Large intestine (tissue), 3 donors: ENCODE measurements at regions not wholly inside any gene's neighbourhood (a gene's known extent, or its start where the extent isn't known, plus 50 kb on each side); places are given as distances from the start of the nearest gene placed in this dataset.

Experiments
- DNase-seq, 2 donors: peaks; one replicate each; pipeline versions ENCODE4 v3.0.0 to v3.0.0-alpha.2; 2013
- H3K27ac ChIP-seq: one replicate; pipeline ENCODE4 v1.5.1; 2013; ENCODE audit warnings: low read length
- H3K27me3 ChIP-seq: 2 replicates; pipeline ENCODE4 v1.6.1; 2013; ENCODE audit warnings: low read length; ENCODE audit not compliant: control insufficient read depth, insufficient read depth
- H3K36me3 ChIP-seq: 2 replicates; pipeline ENCODE4 v1.6.1; 2013; ENCODE audit warnings: low read length; ENCODE audit not compliant: control insufficient read depth, insufficient read depth
- H3K4me1 ChIP-seq: one replicate; pipeline ENCODE4 v1.6.1; 2013; ENCODE audit warnings: low read length; ENCODE audit not compliant: control insufficient read depth, insufficient read depth
- H3K4me3 ChIP-seq: one replicate; pipeline ENCODE4 v1.5.1; 2013; ENCODE audit warnings: low read length
- H3K9me3 ChIP-seq: one replicate; pipeline ENCODE4 v1.6.1; 2013; ENCODE audit warnings: mild to moderate bottlenecking, low read depth, low read length, moderate library complexity; ENCODE audit not compliant: control insufficient read depth
- WGBS: methylation state at CpG from one replicate; pipeline ENCODE4 v1.1.5; 2013; ENCODE audit warnings: low lambda C conversion rate; ENCODE audit not compliant: insufficient coverage; 5-methylcytosine and 5-hydroxymethylcytosine counted together

DNA sequence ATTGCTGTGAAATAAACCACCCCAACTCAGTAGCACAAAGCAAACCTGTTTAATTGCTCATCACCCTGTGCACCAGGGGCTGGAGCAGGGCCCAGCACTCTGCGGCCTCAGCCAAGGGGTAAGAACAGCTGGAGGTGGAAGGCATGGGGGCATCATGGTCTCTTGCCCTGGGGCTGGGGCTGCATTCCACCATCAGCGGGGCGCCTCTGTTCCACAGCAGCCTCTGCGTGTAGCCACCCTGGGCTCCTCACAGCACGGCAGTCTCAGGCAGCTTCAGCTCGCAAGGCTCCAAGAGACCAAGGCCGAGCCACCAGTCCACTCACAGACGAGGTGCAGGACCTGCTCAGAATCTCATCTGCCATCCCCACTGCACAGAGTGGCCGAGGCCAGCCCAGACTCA lies 630.7 kb downstream of the TBC1D22A start:
- peaks cover 10% of the 10 kb centered on the region for H3K9me3 ChIP-seq
- no CpG with 5 or more reads among the region's 9 CpGs for WGBS
- H3K27me3 ChIP-seq = no peaks in the 10 kb centered on the region
- no peaks in the 10 kb centered on the region for H3K36me3 ChIP-seq
- H3K4me3 ChIP-seq = no peak overlapping the region
- DNase-seq = no peak
- H3K27ac ChIP-seq = no peak overlapping the region
- H3K4me1 ChIP-seq = no peaks in the 10 kb centered on the region

GRCh38 chr22:47392729-47393128 lies 630.3 kb downstream of the TBC1D22A start:
- H3K9me3 ChIP-seq = peaks cover 10% of the 10 kb centered on the region
- no peak overlapping the region for H3K4me3 ChIP-seq
- H3K4me1 ChIP-seq = no peaks in the 10 kb centered on the region
- no CpG with 5 or more reads among the region's 8 CpGs for WGBS
- H3K27ac ChIP-seq = no peak overlapping the region
- no peaks in the 10 kb centered on the region for H3K36me3 ChIP-seq
- no peak for DNase-seq
- H3K27me3 ChIP-seq = no peaks in the 10 kb centered on the region

DNA sequence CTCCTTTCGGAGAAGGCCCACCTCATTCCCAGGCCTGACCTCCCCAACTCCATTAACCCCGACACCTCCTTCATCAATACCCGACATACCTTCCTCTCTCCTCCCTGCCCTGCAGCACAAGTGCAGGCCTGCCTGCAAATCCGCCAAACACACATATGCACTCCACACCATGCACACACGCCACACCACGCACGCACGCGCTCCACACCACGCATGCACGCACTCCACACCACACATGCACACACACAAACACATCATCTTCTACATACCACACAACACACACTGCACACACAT lies 629.6 kb downstream of the TBC1D22A start:
- Histone ChIP-seq H3K9me3 (peaks cover 10% of the 10 kb centered on the region), H3K36me3 (no peaks in the 10 kb centered on the region), H3K4me3 (no peak overlapping the region), H3K27me3 (no peaks in the 10 kb centered on the region), H3K27ac (no peak overlapping the region), H3K4me1 (no peaks in the 10 kb centered on the region)
- DNase-seq = no peak
- 80% methylated on average over 2 of the region's 11 CpGs for WGBS

DNA sequence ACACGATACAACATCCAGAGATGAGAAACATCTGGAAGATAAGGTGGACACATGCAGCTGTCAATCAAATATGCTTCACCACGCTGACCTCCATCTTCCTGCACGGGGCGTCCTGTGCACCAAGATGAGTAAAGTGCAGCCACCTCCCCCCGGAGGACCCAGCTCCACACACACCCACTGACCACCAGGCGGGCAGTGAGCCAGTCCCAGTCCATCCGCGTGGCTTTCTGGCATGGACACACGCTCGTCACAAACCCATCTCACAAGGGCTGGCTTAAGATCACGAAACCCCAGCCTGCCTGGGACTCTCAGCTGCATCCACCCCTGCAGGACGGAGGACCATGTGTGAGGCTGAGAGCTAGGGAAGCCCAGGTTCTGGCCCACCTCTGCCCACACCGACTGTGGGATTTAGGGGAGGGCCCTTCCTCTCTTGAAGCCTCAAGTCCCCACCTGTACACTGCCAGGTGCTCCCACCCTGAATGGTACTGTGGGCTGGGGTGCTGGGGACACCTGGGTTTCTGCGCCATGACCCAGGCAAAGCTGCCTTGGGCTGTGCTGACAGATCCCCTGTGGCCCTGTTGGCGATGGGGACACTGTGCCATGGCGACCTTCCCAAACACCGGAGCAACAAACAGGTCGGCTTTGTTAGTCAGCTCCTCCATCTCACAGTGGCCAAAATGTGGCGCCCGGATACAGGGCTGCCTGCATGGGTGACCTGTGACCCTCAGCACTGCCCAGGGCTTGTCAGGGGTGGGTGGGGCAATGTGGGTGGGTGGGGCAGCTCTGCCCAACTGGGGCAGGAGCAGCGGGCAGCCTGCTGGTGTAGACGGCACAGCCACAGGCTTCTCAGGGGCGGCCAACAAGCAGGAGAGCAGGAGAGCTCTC lies 629.0 kb downstream of the TBC1D22A start:
- Histone ChIP-seq H3K4me1 (no peaks in the 10 kb centered on the region), H3K4me3 (no peak overlapping the region), H3K27ac (no peak overlapping the region), H3K36me3 (no peaks in the 10 kb centered on the region), H3K9me3 (peaks cover 10% of the 10 kb centered on the region), H3K27me3 (no peaks in the 10 kb centered on the region)
- WGBS = 80% methylated on average over 1 of the region's 23 CpGs
- DNase-seq = no peak

- Histone ChIP-seq H3K27ac (no peak overlapping the region), H3K27me3 (no peaks in the 10 kb centered on the region)
- WGBS = no CpG with 5 or more reads among the region's 44 CpGs
Measured at GRCh38 chr22:47390026-47390970, 627.8 kb downstream of the TBC1D22A start.

DNA sequence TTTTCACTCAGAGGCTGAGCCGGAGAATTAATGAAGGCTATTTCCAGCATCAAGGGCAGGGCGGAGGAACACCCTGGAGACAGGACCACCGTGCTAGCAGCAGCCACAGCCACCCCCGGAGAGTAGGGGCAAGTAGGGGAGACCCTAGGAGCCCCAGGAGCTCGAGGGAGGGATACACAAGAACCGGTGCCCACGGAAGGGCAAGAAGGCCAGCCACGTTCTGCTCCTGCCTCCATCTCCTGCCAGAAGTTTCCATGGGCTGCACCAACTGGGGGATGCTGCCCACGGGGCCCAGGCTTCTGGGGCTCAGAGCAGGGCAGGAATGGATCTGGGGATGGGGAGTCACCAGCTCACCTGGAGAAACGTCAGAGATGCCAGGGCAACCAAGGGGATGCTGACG lies 626.8 kb downstream of the TBC1D22A start:
- DNase-seq = no peak
- H3K4me3 ChIP-seq = no peak overlapping the region
- no peak overlapping the region for H3K27ac ChIP-seq
- no peaks in the 10 kb centered on the region for H3K27me3 ChIP-seq
- peaks cover 10% of the 10 kb centered on the region for H3K9me3 ChIP-seq
- no peaks in the 10 kb centered on the region for H3K4me1 ChIP-seq
- H3K36me3 ChIP-seq = no peaks in the 10 kb centered on the region
- WGBS = no CpG with 5 or more reads among the region's 11 CpGs

More at GRCh38 chr22:47390026-47390970, 627.8 kb downstream of the TBC1D22A start:
- peaks cover 10% of the 10 kb centered on the region for H3K9me3 ChIP-seq
- H3K36me3 ChIP-seq = no peaks in the 10 kb centered on the region
- no peaks in the 10 kb centered on the region for H3K4me1 ChIP-seq
- DNase-seq = no peak
- H3K4me3 ChIP-seq = no peak overlapping the region

- Histone ChIP-seq H3K36me3 (no peaks in the 10 kb centered on the region), H3K4me3 (no peak overlapping the region), H3K27me3 (no peaks in the 10 kb centered on the region), H3K4me1 (no peaks in the 10 kb centered on the region), H3K27ac (no peak overlapping the region), H3K9me3 (peaks cover 10% of the 10 kb centered on the region)
- WGBS = no CpG with 5 or more reads among the region's 5 CpGs
- no peak for DNase-seq
Measured at GRCh38 chr22:47388778-47389177, 626.3 kb downstream of the TBC1D22A start.

GRCh38 chr22:47388331-47388730 lies 625.9 kb downstream of the TBC1D22A start:
- no peaks in the 10 kb centered on the region for H3K27me3 ChIP-seq
- peaks cover 10% of the 10 kb centered on the region for H3K9me3 ChIP-seq
- no peak for DNase-seq
- H3K36me3 ChIP-seq = no peaks in the 10 kb centered on the region
- H3K4me1 ChIP-seq = no peaks in the 10 kb centered on the region
- no CpG with 5 or more reads among the region's 7 CpGs for WGBS
- no peak overlapping the region for H3K4me3 ChIP-seq
- no peak overlapping the region for H3K27ac ChIP-seq

DNA sequence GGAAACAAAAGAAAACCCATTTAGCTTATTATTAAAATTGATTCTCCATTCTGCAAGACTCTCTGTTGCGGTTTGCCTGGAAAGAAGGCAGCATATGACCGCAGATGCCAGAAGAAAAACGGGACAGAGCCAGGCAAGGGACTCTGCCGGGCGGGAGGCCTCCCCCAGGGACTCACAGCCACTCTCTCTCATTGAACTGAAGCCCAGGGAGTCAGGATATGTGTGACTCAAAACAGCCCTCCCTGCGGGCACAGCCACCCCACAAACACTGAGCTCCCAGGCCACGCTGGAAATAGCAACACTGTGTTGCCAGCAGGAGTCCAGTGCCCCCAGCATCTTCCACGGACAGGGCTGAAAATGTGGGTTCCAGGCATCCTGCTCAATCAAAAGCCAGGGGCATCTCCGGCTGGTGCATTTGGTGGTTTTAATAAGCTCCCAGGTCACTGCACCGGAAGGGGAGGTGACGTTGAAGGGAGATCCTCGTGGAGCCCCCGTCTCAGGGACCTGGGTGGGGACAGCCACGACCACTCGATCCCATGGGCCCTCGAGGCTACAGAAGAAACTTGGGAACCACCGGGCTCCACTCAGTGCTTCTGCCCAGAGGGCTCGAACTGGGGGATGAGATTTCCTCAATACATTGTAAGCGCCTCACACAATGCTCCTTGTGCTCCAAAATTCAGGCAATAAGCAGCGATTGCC lies 624.5 kb downstream of the TBC1D22A start:
- DNase-seq = no peak
- 86% methylated on average over 2 of the region's 20 CpGs for WGBS
- Histone ChIP-seq H3K27ac (no peak overlapping the region), H3K9me3 (peaks cover 7% of the 10 kb centered on the region), H3K36me3 (no peaks in the 10 kb centered on the region), H3K4me3 (no peak overlapping the region), H3K27me3 (no peaks in the 10 kb centered on the region), H3K4me1 (no peaks in the 10 kb centered on the region)

- no peak for DNase-seq
- H3K36me3 ChIP-seq = no peaks in the 10 kb centered on the region
- no CpG with 5 or more reads among the region's 8 CpGs for WGBS
- H3K9me3 ChIP-seq = peaks cover 3% of the 10 kb centered on the region
- H3K27me3 ChIP-seq = no peaks in the 10 kb centered on the region
- H3K27ac ChIP-seq = no peak overlapping the region
- H3K4me3 ChIP-seq = no peak overlapping the region
- H3K4me1 ChIP-seq = no peaks in the 10 kb centered on the region
Measured at GRCh38 chr22:47384977-47385376, 622.5 kb downstream of the TBC1D22A start.
